HG02981 (cell line): ENCODE measurements at regions not wholly inside any gene's neighbourhood (a gene's known extent, or its start where the extent isn't known, plus 50 kb on each side); places are given as distances from the start of the nearest gene placed in this dataset.
"Not testable (repeated sequence)": the region's sequence is repeated elsewhere in the genome, so short reads cannot be mapped to it uniquely, and the experiment has no call there.

Experiments
- ATAC-seq: cut with Tn5 transposase; IDR thresholded peaks from one replicate; pipeline ENCODE4 v1.9.1; 2021; ENCODE audit warnings: mild to moderate bottlenecking, moderate library complexity; ENCODE audit not compliant: unreplicated experiment

- no peak for ATAC-seq
Measured at GRCh38 chr4:30996841-30997240, 276.7 kb downstream of the PCDH7 start.

- no peak for ATAC-seq
Measured at GRCh38 chr4:31005037-31005436, 284.9 kb downstream of the PCDH7 start.

DNA sequence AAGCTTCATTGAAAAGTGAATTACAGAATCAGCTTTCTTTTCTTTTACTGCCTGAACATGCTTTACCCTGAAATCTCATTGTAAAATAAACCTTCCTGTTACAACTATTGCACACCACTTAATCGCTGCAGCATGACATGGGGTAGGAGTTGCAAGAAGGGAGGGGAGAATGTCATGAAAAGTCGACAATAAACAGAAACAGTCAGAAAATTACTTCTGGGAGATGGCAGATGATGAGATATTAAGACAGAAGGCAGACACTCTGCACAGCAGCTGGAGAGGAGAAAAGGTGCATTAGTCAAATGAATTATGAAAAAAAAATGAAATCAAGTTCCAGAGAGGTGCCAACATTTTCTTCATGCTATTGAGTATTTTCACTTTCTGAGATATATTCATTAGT, 287.7 kb downstream of the PCDH7 start:
- no peak for ATAC-seq

- no peak for ATAC-seq
Measured at GRCh38 chr4:31009926-31010325, 289.8 kb downstream of the PCDH7 start.

DNA sequence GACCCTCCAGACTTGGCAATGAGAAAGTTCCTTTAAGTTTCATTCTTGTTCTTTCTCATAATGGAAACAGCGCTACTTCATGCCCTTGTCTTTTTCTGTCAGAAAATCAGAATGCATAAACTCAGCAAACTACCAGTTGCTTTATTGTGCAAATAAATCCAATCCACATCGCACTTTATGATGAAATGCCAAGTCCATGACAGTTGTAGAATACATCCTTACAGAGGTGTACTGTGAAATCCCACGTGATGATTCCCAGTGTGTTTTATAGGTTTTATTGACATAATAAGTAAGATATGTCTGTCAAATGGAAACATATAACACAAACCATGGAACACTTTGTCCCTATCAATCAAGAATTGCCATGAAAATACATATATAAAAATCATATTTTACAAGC, 295.0 kb downstream of the PCDH7 start:
- ATAC-seq: no peak

- no peak for ATAC-seq
Measured at GRCh38 chr4:31016322-31017061, 296.3 kb downstream of the PCDH7 start.

- ATAC-seq: no peak
Measured at GRCh38 chr4:31020363-31020762, 300.2 kb downstream of the PCDH7 start.

GRCh38 chr4:31021008-31021407, 300.8 kb downstream of the PCDH7 start:
- no peak for ATAC-seq

DNA sequence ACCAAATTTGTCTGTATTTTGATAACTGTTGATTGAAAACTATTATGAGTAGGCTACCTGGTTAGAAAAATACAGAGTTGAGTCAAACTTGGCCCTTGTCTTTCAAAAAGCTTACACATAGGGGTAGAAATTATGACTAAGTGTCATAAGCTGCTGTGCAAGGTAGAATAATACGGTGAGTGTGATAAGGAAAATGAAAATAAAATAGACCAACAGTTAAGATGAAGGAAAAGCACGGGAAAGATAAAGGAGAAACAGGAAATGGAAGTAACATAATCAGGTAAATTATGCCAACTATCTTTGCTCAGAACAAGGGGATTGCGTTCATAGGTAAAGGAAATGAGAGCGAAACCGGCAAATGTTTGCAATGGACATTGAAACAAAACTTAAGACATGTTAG, 302.5 kb downstream of the PCDH7 start:
- ATAC-seq: no peak

DNA sequence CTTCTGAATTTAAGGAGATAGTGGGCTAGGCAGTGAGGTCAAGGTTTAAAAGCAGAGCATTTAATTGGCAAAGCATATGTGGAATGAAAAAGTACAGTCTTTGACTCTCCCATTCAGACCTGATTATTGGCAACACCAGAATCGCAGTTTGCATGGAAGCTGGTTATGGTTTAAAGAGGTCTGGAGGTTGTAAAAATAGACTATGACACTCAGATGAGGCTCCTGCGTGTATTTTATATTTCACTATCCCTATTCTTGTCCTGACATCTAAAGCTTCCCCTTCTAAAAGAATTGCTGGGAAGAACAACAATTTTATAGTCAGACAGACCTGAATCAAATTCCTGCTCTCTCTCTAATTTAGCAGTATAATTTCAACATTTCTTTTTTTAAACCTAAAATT, 302.9 kb downstream of the PCDH7 start:
- ATAC-seq: no peak

- ATAC-seq: no peak
Measured at GRCh38 chr4:31023742-31024141, 303.6 kb downstream of the PCDH7 start.

- ATAC-seq: not testable (repeated sequence)
Measured at GRCh38 chr4:31024781-31025180, 304.6 kb downstream of the PCDH7 start.

- ATAC-seq: no peak
Measured at GRCh38 chr4:31026256-31026655, 306.1 kb downstream of the PCDH7 start.

DNA sequence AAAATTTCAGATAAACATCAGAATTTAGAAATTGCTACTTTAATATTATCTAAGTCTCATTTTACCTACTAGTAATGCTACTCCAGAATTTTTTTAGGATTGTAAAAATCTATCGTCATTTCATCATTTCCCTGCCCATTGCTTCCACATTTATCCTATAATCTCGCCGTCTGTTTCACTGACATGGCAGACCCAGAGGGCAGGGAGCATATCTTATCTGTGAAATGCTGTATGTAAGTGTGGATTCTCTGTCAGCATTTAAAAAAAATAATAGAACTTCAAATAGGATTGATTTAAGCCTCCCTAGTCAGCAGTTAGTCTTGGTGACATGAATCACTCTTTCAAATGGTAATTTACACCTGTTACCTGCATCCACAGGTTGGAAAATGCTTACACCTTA, 314.4 kb downstream of the PCDH7 start:
- ATAC-seq: no peak

GRCh38 chr4:31035761-31036160, 315.6 kb downstream of the PCDH7 start:
- no peak for ATAC-seq

DNA sequence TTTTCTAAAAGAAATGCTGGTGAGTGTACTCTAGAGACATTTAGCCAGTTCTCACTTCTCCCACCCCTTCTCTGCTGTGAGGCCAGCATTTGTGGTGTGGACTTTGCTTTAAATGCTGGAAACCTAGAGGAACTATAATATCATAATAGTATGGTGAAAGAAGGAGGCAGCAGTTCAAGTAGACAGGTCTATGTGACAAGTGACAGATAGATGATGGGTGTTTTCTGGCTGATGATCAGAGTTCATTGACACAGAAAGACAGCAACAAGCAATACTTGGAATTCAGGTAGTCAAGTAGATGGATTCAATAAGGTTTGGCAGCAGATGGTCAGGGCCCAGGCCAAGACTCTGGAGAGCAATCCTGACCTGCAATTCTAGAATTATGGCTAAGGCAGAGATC, 317.5 kb downstream of the PCDH7 start:
- no peak for ATAC-seq

DNA sequence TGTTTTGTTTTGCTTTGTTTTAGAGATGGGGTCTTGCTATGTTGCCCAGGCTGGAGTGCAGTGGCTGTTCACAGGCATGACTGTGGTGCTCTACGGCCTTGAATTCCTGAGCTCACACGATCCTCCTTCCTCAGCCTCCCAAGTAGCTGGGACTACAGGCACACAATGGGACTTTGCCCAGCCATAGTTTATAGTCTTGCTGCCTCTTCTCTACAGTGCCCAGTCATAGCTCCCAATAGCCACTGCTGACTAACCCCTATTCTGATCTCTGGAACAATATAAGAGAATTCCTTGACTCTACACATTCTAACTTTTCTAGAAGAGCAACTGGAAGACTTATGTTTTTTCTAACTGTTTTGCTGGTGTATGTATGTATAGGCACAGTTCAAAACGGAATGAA, 319.2 kb downstream of the PCDH7 start:
- no peak for ATAC-seq

- ATAC-seq: no peak
Measured at GRCh38 chr4:31040106-31040505, 319.9 kb downstream of the PCDH7 start.

GRCh38 chr4:31041385-31041784, 321.2 kb downstream of the PCDH7 start:
- no peak for ATAC-seq

GRCh38 chr4:31041853-31042252, 321.7 kb downstream of the PCDH7 start:
- no peak for ATAC-seq

GRCh38 chr4:31043382-31044062, 323.4 kb downstream of the PCDH7 start:
- no peak for ATAC-seq

DNA sequence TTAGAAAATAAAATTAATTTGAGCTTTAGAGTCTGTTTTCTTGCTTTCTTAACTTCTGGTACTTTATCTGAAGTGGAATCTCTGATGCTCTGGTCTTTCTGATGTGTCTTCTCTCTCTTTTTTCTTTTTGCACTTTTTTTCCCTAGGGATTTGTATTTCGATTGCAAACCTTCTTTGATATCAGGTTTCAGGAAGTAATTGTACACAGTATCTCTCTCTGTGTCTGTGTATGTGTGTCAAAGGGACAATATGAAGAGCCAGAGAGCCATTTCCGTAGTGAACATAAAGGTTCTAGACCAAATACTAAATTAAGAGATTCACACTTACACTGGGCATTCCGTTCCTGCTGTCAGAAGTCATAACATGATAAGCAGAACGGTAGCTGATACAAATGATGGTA, 325.0 kb downstream of the PCDH7 start:
- ATAC-seq: no peak
